DOHH2 (cell line): ENCODE measurements at regions not wholly inside any gene's neighbourhood (a gene's known extent, or its start where the extent isn't known, plus 50 kb on each side); places are given as distances from the start of the nearest gene placed in this dataset.

Experiments
- H3F3A ChIP-seq: fragments of 200-600 bp; sonication (generic), shearing (Covaris generic); 2 replicates; pipeline ENCODE4 v1.6.0; 2016; ENCODE audit warnings: antibody characterized with exemption, mild to moderate bottlenecking; ENCODE audit not compliant: control insufficient read depth, insufficient read depth
- H3K27ac ChIP-seq: fragments of 200-600 bp; sonication (generic); 2 replicates; pipeline ENCODE4 v1.5.1; 2014; ENCODE audit warnings: low read depth, mild to moderate bottlenecking, low read length, moderate library complexity
- H3K27me3 ChIP-seq: fragments of 200-600 bp; sonication (generic); 2 replicates; pipeline ENCODE4 v1.6.1; 2014; ENCODE audit warnings: mild to moderate bottlenecking, low read length, mixed read lengths; ENCODE audit not compliant: control insufficient read depth
- H3K36me3 ChIP-seq: fragments of 200-600 bp; sonication (generic); 2 replicates; pipeline ENCODE4 v1.6.1; 2014; ENCODE audit warnings: mild to moderate bottlenecking, low read length, moderate library complexity, mixed read lengths; ENCODE audit not compliant: control insufficient read depth
- H3K4me1 ChIP-seq: fragments of 200-600 bp; sonication (generic); 2 replicates; pipeline ENCODE4 v1.6.1; 2014; ENCODE audit warnings: mild to moderate bottlenecking, low read length, mixed read lengths; ENCODE audit not compliant: control insufficient read depth
- H3K4me2 ChIP-seq: fragments of 200-600 bp; sonication (generic); 2 replicates; pipeline ENCODE4 v1.6.0; 2014; ENCODE audit warnings: mild to moderate bottlenecking, low read length, moderate library complexity
- H3K4me3 ChIP-seq: fragments of 200-600 bp; sonication (generic); 2 replicates; pipeline ENCODE4 v1.5.1; 2014; ENCODE audit warnings: mild to moderate bottlenecking, low read length, mixed read lengths
- H3K79me2 ChIP-seq: fragments of 200-600 bp; sonication (generic); 2 replicates; pipeline ENCODE4 v1.6.1; 2014; ENCODE audit warnings: mild to moderate bottlenecking, low read length, mixed read lengths; ENCODE audit not compliant: control insufficient read depth
- H3K9me2 ChIP-seq: fragments of 200-600 bp; sonication (generic); replicated peaks from 2 replicates; pipeline ENCODE4 v1.6.1; 2014; ENCODE audit warnings: mild to moderate bottlenecking, low read length, mixed read lengths; ENCODE audit not compliant: control insufficient read depth
- H3K9me3 ChIP-seq: fragments of 200-600 bp; sonication (generic); 2 replicates; pipeline ENCODE4 v1.6.1; 2014; ENCODE audit warnings: antibody characterized with exemption, low read length, mixed read lengths; ENCODE audit not compliant: control insufficient read depth, insufficient read depth
- H4K20me1 ChIP-seq: fragments of 200-600 bp; sonication (generic); 2 replicates; pipeline ENCODE4 v1.6.0; 2014; ENCODE audit warnings: low read depth, mild to moderate bottlenecking, antibody characterized with exemption, low read length, moderate library complexity; ENCODE audit not compliant: control insufficient read depth, insufficient read depth
- CTCF ChIP-seq: fragments of 200-600 bp; sonication (generic); IDR thresholded peaks from one replicate; pipeline ENCODE4 v1.5.1; 2014; ENCODE audit warnings: antibody characterized with exemption, mild to moderate bottlenecking, low read depth, low read length; ENCODE audit not compliant: poor library complexity, severe bottlenecking
- EZH2phosphoT487 ChIP-seq: fragments of 200-600 bp; sonication (generic); IDR thresholded peaks from 2 replicates; pipeline ENCODE4 v1.6.1; 2017; ENCODE audit warnings: borderline replicate concordance, mild to moderate bottlenecking, antibody characterized with exemption, low read length, moderate library complexity, mixed read lengths

GRCh38 chr1:79186260-79186659, 179.7 kb upstream of the ADGRL4 start:
- Histone ChIP-seq H3K4me1 (no peaks in the 10 kb centered on the region), H3K4me3 (no peak overlapping the region), H3K4me2 (no peak overlapping the region), H3K36me3 (no peaks in the 10 kb centered on the region), H3K27ac (no peak overlapping the region), H3F3A (no peaks in the 10 kb centered on the region), H4K20me1 (no peaks in the 10 kb centered on the region), H3K27me3 (no peaks in the 10 kb centered on the region), H3K9me3 (no peaks in the 10 kb centered on the region), H3K79me2 (no peaks in the 10 kb centered on the region), H3K9me2 (no peaks in the 10 kb centered on the region)
- TF ChIP-seq EZH2phosphoT487 = no peak
- no peak for TF ChIP-seq CTCF

- H3K79me2 ChIP-seq = no peaks in the 10 kb centered on the region
Observed at GRCh38 chr1:79177844-79178243, 171.3 kb upstream of the ADGRL4 start.

GRCh38 chr1:79161077-79161476, 154.5 kb upstream of the ADGRL4 start:
- TF ChIP-seq EZH2phosphoT487 (no peak), CTCF (no peak)
- Histone ChIP-seq H3K4me2 (no peak overlapping the region), H3F3A (no peaks in the 10 kb centered on the region), H3K27ac (no peak overlapping the region), H3K36me3 (no peaks in the 10 kb centered on the region), H4K20me1 (no peaks in the 10 kb centered on the region), H3K4me1 (no peaks in the 10 kb centered on the region), H3K27me3 (no peaks in the 10 kb centered on the region), H3K9me3 (no peaks in the 10 kb centered on the region), H3K79me2 (no peaks in the 10 kb centered on the region), H3K4me3 (no peak overlapping the region), H3K9me2 (no peaks in the 10 kb centered on the region)

More at GRCh38 chr1:79177844-79178243, 171.3 kb upstream of the ADGRL4 start:
- no peaks in the 10 kb centered on the region for H3K9me3 ChIP-seq
- no peaks in the 10 kb centered on the region for H4K20me1 ChIP-seq
- H3K4me1 ChIP-seq = no peaks in the 10 kb centered on the region
- H3K4me3 ChIP-seq = no peak overlapping the region
- H3K36me3 ChIP-seq = no peaks in the 10 kb centered on the region
- no peaks in the 10 kb centered on the region for H3F3A ChIP-seq
- H3K27ac ChIP-seq = no peak overlapping the region
- no peak overlapping the region for H3K4me2 ChIP-seq
- H3K9me2 ChIP-seq = no peaks in the 10 kb centered on the region
- no peaks in the 10 kb centered on the region for H3K27me3 ChIP-seq
- TF ChIP-seq EZH2phosphoT487 = no peak
- no peak for TF ChIP-seq CTCF

GRCh38 chr1:79155991-79156390, 149.5 kb upstream of the ADGRL4 start:
- Histone ChIP-seq H3K4me1 (no peaks in the 10 kb centered on the region), H3K27ac (no peak overlapping the region), H3F3A (no peaks in the 10 kb centered on the region), H3K4me3 (no peak overlapping the region), H3K4me2 (no peak overlapping the region), H3K9me2 (no peaks in the 10 kb centered on the region), H3K9me3 (no peaks in the 10 kb centered on the region), H3K36me3 (no peaks in the 10 kb centered on the region), H4K20me1 (no peaks in the 10 kb centered on the region), H3K27me3 (no peaks in the 10 kb centered on the region), H3K79me2 (no peaks in the 10 kb centered on the region)
- TF ChIP-seq EZH2phosphoT487 = no peak
- no peak for TF ChIP-seq CTCF
